NCI-H2227 treated with DMSO at 0.1 percent for 48 hours (cell line): ENCODE measurements at regions not wholly inside any gene's neighbourhood (a gene's known extent, or its start where the extent isn't known, plus 50 kb on each side); places are given as distances from the start of the nearest gene placed in this dataset.

Experiments used
- DNase-seq: peaks from one replicate; lab custom pipeline; 2025; lab: John Stamatoyannopoulos, UW

- no peak for DNase-seq
Measured at GRCh38 chr18:73918816-73919215, 228.8 kb downstream of the FBXO15 start.

DNA sequence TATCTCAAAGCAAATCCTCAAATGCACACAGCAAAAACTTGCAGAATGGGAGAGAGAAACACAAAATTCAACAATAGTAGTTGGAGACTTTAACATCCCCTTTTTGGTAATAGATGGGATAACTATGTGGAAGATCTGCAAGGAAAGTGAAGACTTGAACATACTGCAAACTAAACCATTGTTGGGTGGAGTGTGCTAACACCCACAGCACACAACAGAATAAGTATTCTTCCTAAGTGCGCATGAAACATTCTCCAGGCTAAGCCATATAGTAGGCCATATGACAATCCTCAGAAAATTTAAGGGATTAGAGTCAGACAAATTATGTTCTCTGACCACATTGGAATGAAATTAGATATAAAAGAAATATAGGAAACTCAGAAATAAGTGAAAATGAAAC lies 230.6 kb downstream of the FBXO15 start:
- no peak for DNase-seq

- DNase-seq, result no peak
Measured at GRCh38 chr18:73913505-73913904, 234.1 kb downstream of the FBXO15 start.

DNA sequence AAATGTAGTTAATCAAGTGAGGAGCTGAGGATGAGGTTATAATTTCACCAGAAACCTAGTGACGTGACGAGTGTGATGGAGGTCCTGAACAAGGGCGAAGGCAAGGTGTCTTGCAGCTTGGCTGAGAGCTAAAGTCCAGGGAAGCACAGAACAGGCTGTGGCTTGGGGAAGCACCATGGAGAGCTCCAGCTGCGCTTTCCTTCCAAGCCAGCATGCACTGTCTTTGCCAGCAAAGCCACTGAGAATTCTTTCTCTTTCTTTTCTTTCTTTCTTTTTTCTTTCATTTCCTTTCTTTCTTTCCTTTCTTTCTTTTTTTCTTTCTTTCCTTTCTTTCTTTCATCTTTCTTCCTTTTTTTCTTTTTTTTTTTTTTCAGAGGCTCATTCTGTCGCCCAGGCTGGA lies 239.3 kb downstream of the FBXO15 start:
- no peak for DNase-seq

DNA sequence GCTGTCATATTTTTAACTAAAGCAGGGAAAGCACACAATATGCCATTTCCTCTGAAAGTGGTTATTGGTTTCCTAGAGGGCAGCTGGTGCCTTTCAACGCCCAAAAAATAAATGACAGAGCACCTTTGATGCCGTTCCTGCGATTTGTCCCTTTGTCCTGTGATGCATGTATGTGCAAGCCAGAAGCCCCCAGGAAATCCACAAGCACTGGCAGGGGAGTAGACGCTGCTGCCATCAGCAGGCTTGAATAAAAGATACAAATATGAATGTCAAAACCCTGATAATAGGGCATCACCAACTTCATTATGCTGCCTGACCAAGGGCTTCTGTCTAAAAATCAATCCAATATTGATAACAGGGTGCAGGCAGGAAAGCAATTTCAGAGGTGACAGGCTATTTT lies 246.1 kb downstream of the FBXO15 start:
- DNase-seq, result no peak

DNA sequence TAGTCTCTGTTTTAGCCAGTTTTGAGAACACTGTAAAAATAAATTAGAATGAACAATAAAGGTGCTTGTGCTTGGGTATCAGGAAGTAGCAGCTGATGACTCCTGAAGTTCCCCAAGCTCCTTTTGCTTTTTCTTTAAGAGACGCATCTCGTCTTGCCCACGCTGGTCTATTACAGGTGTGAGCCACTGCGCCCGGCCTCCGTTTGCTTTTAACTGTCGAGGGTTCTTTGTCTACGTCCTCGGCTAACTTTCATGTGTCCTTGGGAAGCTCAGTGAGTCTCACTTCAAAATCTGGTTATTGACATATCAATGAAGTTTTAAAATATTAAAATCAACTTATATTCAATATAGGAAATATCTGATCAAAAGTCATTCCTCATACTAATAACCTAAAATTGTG lies 246.5 kb downstream of the FBXO15 start:
- no peak for DNase-seq

- DNase-seq, result no peak
Measured at GRCh38 chr18:73900106-73900835, 247.4 kb downstream of the FBXO15 start.

GRCh38 chr18:73897517-73897916 lies 250.1 kb downstream of the FBXO15 start:
- DNase-seq, result no peak

- DNase-seq, result no peak
Measured at GRCh38 chr18:73896685-73897084, 250.9 kb downstream of the FBXO15 start.

- no peak for DNase-seq
Measured at GRCh38 chr18:73895701-73896100, 251.9 kb downstream of the FBXO15 start.

GRCh38 chr18:73893880-73894279 lies 253.8 kb downstream of the FBXO15 start:
- no peak for DNase-seq

DNA sequence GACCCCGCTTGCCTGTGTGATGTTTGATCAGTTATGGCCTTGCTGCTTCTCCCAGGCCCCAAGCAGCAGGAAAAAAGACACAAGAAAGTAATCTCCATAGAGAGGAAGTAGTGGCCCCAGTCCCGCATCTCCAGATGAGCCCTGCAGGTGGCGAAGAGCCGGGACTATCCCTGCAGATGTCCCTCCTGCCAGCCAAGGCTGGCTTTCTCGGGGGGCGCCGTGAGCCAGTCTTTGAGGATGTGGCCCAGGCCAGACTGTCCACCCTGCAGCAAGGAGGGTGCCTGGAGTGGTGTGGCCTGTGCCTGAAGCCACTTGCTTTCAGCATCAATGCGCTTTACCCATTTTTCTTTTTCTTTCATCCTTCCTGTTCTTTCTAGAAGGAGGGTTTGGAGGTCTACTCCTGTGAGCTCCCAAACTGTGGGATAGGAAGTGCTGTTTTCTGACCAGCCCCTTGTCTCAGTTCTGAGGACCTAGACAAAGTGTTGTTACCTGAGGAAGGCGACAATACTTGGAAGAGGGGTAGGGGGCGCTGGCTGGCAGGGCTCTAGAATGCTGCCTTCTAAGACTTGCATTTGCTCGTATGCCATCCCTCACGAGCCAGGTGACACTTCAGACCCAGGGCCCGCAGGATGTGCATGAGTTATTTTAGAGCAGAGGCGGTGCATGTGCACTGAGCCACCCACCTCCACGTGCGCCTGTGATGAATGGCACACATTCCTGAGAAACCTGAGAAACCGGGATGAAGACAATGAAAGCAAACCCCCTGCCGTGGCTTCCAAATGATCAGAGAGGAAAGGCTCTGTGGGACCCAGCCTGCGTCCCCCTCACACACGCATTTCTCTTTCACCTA lies 255.8 kb downstream of the FBXO15 start:
- DNase-seq, result no peak

DNA sequence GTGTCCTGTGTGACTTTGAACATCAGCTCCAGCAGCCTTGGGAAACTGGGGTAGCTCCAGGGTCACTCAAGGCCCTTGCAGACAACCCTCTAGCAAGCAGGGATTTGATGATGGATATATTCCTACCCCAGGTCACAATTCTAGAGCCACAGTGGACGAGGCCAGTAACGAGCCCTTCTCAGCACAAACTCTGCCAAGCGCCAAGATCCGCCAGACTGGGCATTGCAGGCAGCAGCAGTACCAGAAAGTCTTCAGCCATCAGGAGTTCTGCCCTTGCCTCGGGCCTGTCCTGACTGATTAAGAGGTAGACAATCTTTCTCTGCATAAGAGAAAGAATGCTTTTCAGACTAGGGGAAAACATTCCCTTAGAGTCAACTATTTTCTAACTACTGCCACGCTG lies 259.1 kb downstream of the FBXO15 start:
- no peak for DNase-seq

GRCh38 chr18:73887801-73888200 lies 259.8 kb downstream of the FBXO15 start:
- no peak for DNase-seq

- DNase-seq, result no peak
Measured at GRCh38 chr18:73884868-73885267, 262.8 kb downstream of the FBXO15 start.

GRCh38 chr18:73881396-73881917 lies 266.2 kb downstream of the FBXO15 start:
- no peak for DNase-seq

DNA sequence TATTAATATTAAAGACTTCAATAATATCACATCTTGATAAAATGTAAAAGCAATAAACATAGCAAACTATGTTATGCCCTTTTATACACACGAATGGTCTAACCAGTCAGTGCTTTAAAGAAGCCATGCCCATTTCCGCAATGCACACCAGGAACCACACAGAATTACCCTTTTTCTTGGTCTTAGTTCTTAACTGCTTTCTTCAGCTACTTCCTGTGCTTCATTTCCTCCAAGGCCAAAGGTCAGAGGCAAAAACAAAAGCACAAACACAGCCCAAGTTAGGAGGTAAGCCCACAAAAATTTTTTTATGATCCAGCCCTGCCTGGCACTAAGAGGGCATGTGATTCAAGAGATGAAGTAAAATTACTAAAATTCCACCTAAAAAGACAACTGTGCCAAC lies 267.2 kb downstream of the FBXO15 start:
- no peak for DNase-seq

- no peak for DNase-seq
Measured at GRCh38 chr18:73879766-73880165, 267.9 kb downstream of the FBXO15 start.

DNA sequence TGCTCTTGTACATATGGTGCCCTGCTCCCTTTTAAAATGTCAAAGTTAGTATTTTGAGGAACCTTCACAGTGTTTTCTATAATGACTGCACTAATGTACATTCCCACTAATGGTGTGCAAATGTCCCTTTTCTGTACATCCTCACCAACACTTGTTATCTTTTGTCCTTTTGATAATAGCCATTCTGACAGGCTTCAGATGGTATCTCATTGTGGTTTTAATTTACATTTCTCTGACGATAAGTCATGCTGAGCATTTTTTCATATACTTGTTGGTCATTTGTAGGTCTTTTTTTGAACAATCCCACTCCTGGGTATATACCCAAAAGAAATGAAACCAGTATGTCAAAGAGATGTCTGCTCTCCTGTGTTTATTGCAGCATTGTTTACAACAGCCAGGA lies 268.3 kb downstream of the FBXO15 start:
- DNase-seq, result no peak

DNA sequence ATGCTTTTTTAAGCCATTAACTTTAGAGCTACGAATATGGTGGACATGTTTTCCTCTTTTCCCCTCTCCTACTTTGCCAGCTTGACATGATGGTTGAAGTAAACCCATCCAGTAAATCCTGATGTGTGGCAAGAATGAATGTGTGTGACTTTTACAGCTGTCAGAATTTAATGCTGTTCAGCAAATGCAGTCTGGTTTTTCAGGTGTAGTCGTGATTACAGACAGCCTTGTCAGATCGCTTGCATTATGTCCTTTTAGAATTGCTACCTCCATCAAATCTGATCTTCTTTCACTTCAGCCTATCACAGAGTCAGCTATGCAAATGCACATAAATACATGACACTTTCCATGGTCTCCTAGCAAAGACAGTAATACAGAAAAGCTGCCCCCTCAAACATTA lies 278.5 kb downstream of the FBXO15 start:
- DNase-seq, result no peak

- no peak for DNase-seq
Measured at GRCh38 chr18:73861771-73862170, 285.9 kb downstream of the FBXO15 start.

DNA sequence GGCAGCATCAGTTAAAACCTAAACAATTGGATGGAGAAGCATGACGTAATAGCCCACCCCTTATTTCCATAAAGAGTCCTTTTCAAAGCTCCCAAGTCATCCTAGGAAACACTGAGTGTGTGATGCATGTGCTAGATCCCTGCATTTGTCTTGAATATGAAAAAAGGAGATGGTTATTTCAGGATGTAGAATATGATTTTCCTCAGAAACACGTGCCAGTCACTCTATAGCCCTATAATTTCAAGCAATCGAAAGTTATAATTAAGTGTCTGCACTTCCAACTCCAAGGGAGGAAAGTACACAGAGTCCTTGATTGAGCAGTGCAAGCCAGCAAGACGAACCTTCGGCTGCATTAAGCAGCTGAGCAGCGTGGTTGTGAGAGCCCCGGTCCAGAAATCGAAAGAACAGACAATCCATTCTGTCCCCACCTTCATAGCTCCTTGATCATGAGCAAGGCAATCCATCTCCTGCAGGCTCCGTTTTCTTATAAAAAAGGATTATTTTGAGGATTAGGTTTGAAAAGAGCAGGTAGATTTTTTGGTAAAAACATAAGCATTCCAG lies 287.7 kb downstream of the FBXO15 start:
- no peak for DNase-seq
